COLO668 (cell line): ENCODE measurements at regions not wholly inside any gene's neighbourhood (a gene's known extent, or its start where the extent isn't known, plus 50 kb on each side); places are given as distances from the start of the nearest gene placed in this dataset.
A peak's percentile ranks its signal among the peaks of the same experiment; 100 is the strongest.

Experiments used
- DNase-seq: peaks from one replicate; lab custom pipeline; 2025; ENCODE audit not compliant: unreplicated experiment; lab: John Stamatoyannopoulos, UW

GRCh38 chr12:125470838-125471783 is 405.9 kb downstream of the AACS start:
- DNase-seq, result no peak

- DNase-seq, result no peak
Measured at GRCh38 chr12:125473501-125473900, 408.3 kb downstream of the AACS start.

GRCh38 chr12:125487336-125487735 is 422.1 kb downstream of the AACS start:
- DNase-seq, result no peak

GRCh38 chr12:125491553-125491952 is 426.3 kb downstream of the AACS start:
- peak; percentile 11 for DNase-seq

- DNase-seq, result no peak
Measured at GRCh38 chr12:125492354-125493270, 427.4 kb downstream of the AACS start.

- no peak for DNase-seq
Measured at GRCh38 chr12:125493704-125494308, 428.6 kb downstream of the AACS start.

- no peak for DNase-seq
Measured at GRCh38 chr12:125503128-125503527, 437.9 kb downstream of the AACS start.

GRCh38 chr12:125509195-125509594 is 444.0 kb downstream of the AACS start:
- DNase-seq, result no peak

GRCh38 chr12:125512541-125513298 is 447.5 kb downstream of the AACS start:
- DNase-seq, result no peak

GRCh38 chr12:125515887-125516286 is 450.7 kb downstream of the AACS start:
- no peak for DNase-seq

- DNase-seq, result no peak
Measured at GRCh38 chr12:125518074-125518473, 452.8 kb downstream of the AACS start.

- DNase-seq, result no peak
Measured at GRCh38 chr12:125519026-125519651, 453.9 kb downstream of the AACS start.

GRCh38 chr12:125525879-125526278 is 460.6 kb downstream of the AACS start:
- no peak for DNase-seq

- no peak for DNase-seq
Measured at GRCh38 chr12:125528281-125528680, 463.0 kb downstream of the AACS start.

- no peak for DNase-seq
Measured at GRCh38 chr12:125530201-125530600, 465.0 kb downstream of the AACS start.

- DNase-seq, result no peak
Measured at GRCh38 chr12:125530876-125531275, 465.6 kb downstream of the AACS start.

- no peak for DNase-seq
Measured at GRCh38 chr12:125531574-125531973, 466.3 kb downstream of the AACS start.

GRCh38 chr12:125533434-125534029 is 468.3 kb downstream of the AACS start:
- DNase-seq, result peak; percentile 19

- DNase-seq, result no peak
Measured at GRCh38 chr12:125538401-125539199, 473.4 kb downstream of the AACS start.
